KMS-11 (cell line): ENCODE measurements at regions not wholly inside any gene's neighbourhood (a gene's known extent, or its start where the extent isn't known, plus 50 kb on each side); places are given as distances from the start of the nearest gene placed in this dataset.

ENCODE experiments used
- H2AFZ ChIP-seq: fragments of 200-600 bp; sonication (generic); 2 replicates; pipeline ENCODE4 v1.6.1; 2016; ENCODE audit warnings: antibody characterized with exemption, mixed run types, low read depth
- H3K27ac ChIP-seq: fragments of 200-600 bp; sonication (generic); 2 replicates; pipeline ENCODE4 v1.6.1; 2016; ENCODE audit warnings: mild to moderate bottlenecking, mixed run types
- H3K27me3 ChIP-seq: fragments of 200-600 bp; sonication (generic); 2 replicates; pipeline ENCODE4 v1.6.1; 2017; ENCODE audit warnings: mild to moderate bottlenecking, low read depth, mixed run types, moderate library complexity; ENCODE audit not compliant: insufficient read depth
- H3K36me3 ChIP-seq: fragments of 200-600 bp; sonication (generic); 2 replicates; pipeline ENCODE4 v1.6.1; 2017; ENCODE audit warnings: mild to moderate bottlenecking, mixed run types; ENCODE audit not compliant: insufficient read depth
- H3K4me1 ChIP-seq: fragments of 200-600 bp; sonication (generic); 2 replicates; pipeline ENCODE4 v1.6.1; 2016; ENCODE audit warnings: mild to moderate bottlenecking, low read depth, mixed run types; ENCODE audit not compliant: poor library complexity, severe bottlenecking
- H3K4me2 ChIP-seq: fragments of 200-600 bp; sonication (generic); 2 replicates; pipeline ENCODE4 v1.7.0; 2016; ENCODE audit warnings: mild to moderate bottlenecking, mixed run types
- H3K4me3 ChIP-seq: fragments of 200-600 bp; sonication (generic); IDR thresholded peaks from 2 replicates; pipeline ENCODE4 v1.6.1; 2017; ENCODE audit warnings: low read depth, low read length, mixed read lengths; ENCODE audit not compliant: insufficient read depth
- H3K79me2 ChIP-seq: fragments of 200-600 bp; sonication (generic); 2 replicates; pipeline ENCODE4 v1.6.1; 2016; ENCODE audit warnings: low read depth, mixed run types; ENCODE audit not compliant: insufficient read depth
- H3K9ac ChIP-seq: fragments of 200-600 bp; sonication (generic); 2 replicates; pipeline ENCODE4 v1.6.1; 2016; ENCODE audit warnings: mild to moderate bottlenecking, mixed run types
- H4K20me1 ChIP-seq: fragments of 200-600 bp; sonication (generic); 2 replicates; pipeline ENCODE4 v1.6.1; 2016; ENCODE audit warnings: mild to moderate bottlenecking, mixed run types; ENCODE audit not compliant: insufficient read depth
- TF ChIP-seq, protein P1 (sequence below): fragments of 200-600 bp; sonication (generic); conservative IDR thresholded peaks from 2 replicates; pipeline ENCODE4 v1.6.1; 2017; ENCODE audit warnings: low read depth, mild to moderate bottlenecking, antibody characterized with exemption, low read length, moderate library complexity, mixed read lengths

DNA sequence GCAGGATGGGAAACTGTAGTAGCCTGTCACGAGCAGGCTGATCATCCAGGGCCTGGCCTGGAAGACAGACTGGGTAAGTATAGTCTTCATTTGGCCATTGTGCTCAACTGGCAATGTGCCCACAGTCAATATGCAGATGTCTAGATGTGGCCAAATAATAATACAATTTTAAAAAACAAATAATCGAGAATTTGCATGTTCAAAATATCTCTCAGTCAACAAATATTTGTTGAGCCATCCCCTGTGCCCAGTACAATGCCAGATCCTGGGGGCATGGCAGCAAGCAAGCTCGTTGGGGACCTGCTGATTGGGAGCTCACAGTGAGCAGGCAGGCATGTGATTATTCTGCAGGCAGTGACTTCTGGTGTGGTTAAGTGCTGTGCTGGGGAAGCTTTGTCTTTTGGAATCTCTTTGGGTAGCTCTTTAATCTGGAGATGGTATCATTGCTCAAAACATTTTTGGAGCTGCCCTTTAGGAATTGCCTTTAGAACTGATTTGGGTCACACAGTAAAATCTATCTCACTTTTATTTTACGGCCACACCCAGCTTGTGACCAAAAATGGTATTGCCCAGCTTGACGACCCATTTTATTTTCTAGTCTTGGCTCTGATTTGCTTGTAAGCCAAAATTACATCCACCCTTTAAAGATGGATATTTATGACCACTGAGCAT lies 92.2 kb downstream of the PLCE1 start:
- H3K79me2 ChIP-seq: no peaks in the 10 kb centered on the region
- TF ChIP-seq, protein P1, sequence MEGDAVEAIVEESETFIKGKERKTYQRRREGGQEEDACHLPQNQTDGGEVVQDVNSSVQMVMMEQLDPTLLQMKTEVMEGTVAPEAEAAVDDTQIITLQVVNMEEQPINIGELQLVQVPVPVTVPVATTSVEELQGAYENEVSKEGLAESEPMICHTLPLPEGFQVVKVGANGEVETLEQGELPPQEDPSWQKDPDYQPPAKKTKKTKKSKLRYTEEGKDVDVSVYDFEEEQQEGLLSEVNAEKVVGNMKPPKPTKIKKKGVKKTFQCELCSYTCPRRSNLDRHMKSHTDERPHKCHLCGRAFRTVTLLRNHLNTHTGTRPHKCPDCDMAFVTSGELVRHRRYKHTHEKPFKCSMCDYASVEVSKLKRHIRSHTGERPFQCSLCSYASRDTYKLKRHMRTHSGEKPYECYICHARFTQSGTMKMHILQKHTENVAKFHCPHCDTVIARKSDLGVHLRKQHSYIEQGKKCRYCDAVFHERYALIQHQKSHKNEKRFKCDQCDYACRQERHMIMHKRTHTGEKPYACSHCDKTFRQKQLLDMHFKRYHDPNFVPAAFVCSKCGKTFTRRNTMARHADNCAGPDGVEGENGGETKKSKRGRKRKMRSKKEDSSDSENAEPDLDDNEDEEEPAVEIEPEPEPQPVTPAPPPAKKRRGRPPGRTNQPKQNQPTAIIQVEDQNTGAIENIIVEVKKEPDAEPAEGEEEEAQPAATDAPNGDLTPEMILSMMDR: no peak
- no peaks in the 10 kb centered on the region for H3K27me3 ChIP-seq
- no peaks in the 10 kb centered on the region for H3K4me1 ChIP-seq
- H4K20me1 ChIP-seq: no peaks in the 10 kb centered on the region
- H2AFZ ChIP-seq: no peak overlapping the region
- no peak overlapping the region for H3K4me2 ChIP-seq
- no peak overlapping the region for H3K4me3 ChIP-seq
- no peaks in the 10 kb centered on the region for H3K36me3 ChIP-seq
- no peak overlapping the region for H3K9ac ChIP-seq
- H3K27ac ChIP-seq: no peak overlapping the region

DNA sequence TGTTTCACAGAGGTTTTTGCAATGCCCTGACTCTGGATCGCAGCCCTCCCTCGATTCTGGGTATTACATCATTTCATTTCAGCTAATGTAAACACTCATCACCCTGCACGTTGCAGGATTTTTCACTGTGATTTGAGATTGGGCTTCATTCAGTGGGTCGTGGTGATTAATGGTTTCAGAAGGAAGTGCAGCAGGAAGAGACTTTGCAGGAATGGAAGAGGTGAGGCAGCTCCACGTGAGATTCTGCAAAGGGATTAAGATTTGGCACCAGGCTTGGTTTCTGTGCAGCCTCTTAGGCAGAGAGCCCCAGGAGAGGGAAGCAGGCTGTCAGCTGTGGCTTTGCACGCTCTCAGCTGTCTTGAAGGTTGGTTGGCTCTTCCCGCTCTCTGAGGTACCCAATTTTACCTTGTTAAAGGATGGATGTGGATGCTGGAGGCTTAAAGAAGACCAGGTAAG lies 95.2 kb downstream of the PLCE1 start:
- no peak overlapping the region for H3K27ac ChIP-seq
- H3K79me2 ChIP-seq: no peaks in the 10 kb centered on the region
- H4K20me1 ChIP-seq: no peaks in the 10 kb centered on the region
- H3K4me2 ChIP-seq: no peak overlapping the region
- no peaks in the 10 kb centered on the region for H3K27me3 ChIP-seq
- TF ChIP-seq, protein P1: no peak
- no peak overlapping the region for H3K4me3 ChIP-seq
- no peak overlapping the region for H3K9ac ChIP-seq
- no peak overlapping the region for H2AFZ ChIP-seq
- H3K4me1 ChIP-seq: no peaks in the 10 kb centered on the region
- H3K36me3 ChIP-seq: no peaks in the 10 kb centered on the region

DNA sequence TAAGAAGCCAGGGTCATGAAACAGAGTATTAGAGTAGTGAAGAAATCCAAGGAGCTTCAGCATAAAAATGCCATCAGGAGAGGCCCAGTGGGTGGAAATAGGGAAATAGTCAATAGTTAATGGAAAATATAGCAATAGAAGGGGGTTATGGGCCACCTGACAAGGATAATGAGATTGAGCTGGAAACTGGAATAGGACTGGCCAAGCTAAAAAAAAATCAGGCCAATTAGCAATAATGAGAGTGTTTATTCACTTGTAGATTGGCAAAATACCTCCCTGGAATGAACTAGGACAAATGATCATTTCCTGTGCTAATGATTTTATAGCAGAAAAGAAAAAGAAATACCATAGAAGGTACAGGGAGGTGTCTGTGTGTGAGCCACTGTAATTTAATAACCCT lies 97.9 kb downstream of the PLCE1 start:
- Histone ChIP-seq H3K4me3 (no peak overlapping the region), H3K79me2 (no peaks in the 10 kb centered on the region), H3K4me2 (no peak overlapping the region), H3K4me1 (no peaks in the 10 kb centered on the region), H3K27me3 (no peaks in the 10 kb centered on the region), H3K36me3 (no peaks in the 10 kb centered on the region), H4K20me1 (no peaks in the 10 kb centered on the region), H2AFZ (no peak overlapping the region), H3K27ac (no peak overlapping the region), H3K9ac (no peak overlapping the region)
- TF ChIP-seq, protein P1: no peak

DNA sequence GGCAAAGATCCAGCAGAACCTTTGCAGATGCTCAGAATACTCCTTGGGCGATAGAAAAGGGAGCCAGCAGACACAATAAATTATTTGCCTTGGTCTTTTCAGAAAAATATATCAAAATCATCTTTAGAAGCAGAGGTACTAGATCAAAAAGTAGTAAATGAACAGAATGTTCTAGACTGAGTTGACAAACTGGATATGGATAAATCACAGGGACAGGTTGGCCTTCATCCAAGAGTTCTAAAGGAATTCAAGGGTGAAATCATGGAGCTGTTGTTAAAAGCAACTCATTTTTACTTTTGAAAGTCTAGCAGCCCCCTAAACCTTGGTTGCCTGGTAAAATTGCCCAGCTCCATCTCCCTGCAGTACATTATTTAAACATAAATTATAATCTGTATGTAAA lies 99.1 kb downstream of the PLCE1 start:
- no peaks in the 10 kb centered on the region for H3K79me2 ChIP-seq
- H3K27me3 ChIP-seq: no peaks in the 10 kb centered on the region
- no peak overlapping the region for H3K4me3 ChIP-seq
- TF ChIP-seq, protein P1: no peak
- H3K4me1 ChIP-seq: no peaks in the 10 kb centered on the region
- H3K27ac ChIP-seq: no peak overlapping the region
- H3K36me3 ChIP-seq: no peaks in the 10 kb centered on the region
- no peak overlapping the region for H2AFZ ChIP-seq
- H3K4me2 ChIP-seq: no peak overlapping the region
- no peak overlapping the region for H3K9ac ChIP-seq
- H4K20me1 ChIP-seq: no peaks in the 10 kb centered on the region
